T-helper 2 cell treated with Interferon-gamma antibody and Interleukin-4, amounts not matched to agents 100 ng/mL and 5 ng/mL, for 36 hours (primary cell): ENCODE measurements at regions not wholly inside any gene's neighbourhood (a gene's known extent, or its start where the extent isn't known, plus 50 kb on each side); places are given as distances from the start of the nearest gene placed in this dataset.
"Not testable (repeated sequence)": the region's sequence is repeated elsewhere in the genome, so short reads cannot be mapped to it uniquely, and the experiment has no call there.

Experiments used
- intact Hi-C: fragments of 100-400 bp; cut with micrococcal nuclease; formaldehyde crosslinking; loops from one replicate; pipeline ENCODE4 v1.15.1; 2023

DNA sequence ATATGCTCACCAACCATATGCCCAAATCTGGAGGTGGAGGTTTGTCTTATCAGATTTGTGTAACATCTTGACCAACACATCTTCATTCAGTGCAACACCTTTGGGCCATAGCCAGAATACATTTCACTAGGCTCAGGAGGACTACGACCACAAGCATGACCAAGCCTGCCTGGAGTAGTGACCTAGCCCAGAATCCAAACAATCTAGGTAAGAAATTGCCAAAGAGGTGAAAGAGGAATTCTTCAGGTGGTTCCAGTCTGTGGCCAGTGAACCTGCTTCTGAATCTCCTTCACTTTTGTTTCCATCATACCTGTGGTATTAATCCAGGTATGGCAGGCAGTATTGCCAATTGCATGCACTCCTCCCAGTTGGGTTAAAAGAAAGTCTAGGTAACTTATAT lies 112.8 kb upstream of the RAB18 start:
- intact Hi-C loops = no loop called here

DNA sequence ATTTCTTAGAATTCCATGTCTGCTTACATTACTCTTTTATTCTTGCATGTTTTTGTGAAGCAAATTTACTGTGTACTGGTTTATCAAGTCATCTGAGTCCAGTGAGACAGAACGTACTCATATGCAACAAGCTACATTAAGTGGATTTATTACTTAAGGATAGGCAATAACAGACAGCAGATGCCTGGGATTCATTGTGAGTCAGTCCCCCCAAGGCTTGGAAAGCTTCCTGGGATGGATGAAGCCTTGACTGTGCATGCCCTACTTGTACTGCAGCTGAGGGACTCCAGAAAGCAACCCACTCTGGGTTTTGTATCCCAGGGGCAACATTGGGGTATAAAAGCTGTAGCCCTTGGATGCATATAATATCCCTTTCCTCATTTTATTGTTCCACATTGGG lies 113.4 kb upstream of the RAB18 start:
- intact Hi-C loops = no loop called here

DNA sequence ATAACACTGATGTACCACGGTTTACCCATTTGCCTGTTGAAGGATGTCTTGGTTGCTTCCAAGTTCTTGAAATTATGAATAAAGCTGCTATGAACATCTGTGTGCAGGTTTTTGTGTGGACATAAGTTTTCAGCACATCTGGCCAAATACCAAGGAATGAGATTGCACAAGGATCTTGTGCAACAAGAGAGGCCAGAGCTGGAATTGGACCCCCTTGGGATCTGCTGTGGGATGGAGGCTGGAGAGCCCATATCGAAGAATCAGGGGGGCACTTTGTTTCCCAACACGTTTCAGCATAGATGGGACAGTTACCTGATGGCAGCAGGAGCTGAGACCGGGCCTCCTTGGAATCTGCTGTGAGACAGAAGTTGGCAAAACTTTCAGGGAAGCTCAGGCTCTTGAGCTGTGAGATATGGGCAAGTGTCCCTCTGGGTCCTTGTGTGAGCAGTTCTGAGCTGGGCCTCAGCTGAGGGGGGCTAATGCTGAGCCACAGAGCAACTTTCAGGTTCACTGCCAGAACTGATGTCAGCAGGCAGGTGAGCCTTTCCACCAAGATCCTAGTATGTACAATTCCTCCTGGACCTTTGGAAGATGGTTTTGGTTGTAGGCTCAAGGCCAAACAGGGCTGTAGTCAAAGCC lies 115.2 kb upstream of the RAB18 start:
- intact Hi-C loops = no loop called here

DNA sequence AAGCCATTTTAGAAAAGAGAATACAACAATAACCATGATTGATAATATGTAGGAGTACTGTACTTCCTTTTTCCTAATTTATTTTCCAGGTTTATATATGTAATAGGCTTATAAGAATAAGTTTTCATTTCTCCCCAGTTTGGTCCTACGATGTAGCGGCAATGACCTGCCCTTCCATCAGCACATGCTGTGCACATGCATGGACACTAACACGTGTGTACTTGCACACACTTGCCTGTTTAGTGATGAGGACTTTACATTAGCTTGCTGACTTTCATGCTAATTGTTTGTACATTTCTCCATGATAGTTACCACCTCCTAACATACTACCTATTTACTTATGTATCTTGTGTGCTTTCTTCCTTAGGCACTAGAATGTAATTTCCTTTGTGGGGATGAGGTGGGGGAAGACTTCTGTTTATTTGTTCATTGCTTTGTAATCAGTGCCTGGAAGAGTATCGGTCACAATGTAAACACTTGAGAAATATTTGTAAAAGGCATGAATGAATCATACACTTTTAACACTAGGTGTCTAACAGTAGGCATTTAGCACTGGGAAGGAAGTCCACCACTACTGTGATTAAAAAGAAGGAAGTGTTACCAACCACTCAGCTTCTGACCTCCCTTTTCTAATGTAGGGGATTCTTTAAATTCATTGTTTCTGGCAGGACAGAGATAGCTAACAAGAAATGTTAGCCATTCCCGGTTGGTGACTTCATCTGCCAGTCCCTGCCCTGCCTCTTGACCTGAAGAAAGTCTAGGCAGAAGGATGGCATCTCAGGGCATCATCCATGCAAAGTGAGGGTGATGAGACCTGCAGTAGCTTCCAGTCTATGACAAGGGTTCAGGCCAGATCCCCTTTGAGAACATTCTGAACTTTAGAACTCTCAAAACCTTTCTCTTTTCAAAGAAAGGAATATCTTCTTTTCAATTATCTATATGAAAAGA lies 120.2 kb upstream of the RAB18 start:
- intact Hi-C loops = no loop called here

DNA sequence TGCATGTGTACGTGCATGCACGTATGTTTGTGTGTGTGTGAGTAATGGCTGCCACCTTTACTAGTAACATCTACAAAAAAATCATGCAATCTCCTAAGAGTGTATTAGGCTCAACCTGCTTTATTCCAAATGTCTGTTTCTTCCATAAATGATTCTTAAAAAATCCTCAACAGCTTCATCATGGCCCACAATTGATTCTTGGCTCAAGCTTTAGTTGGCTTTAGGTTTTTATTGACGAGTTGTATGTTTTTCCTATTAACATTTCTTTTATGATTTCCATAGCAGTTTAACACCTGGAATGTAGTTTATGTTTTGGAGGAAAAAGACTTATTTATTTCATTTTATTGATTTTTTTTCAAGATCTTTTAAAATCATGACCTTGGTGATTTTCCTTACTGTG lies 121.9 kb upstream of the RAB18 start:
- intact Hi-C loops = no loop called here

DNA sequence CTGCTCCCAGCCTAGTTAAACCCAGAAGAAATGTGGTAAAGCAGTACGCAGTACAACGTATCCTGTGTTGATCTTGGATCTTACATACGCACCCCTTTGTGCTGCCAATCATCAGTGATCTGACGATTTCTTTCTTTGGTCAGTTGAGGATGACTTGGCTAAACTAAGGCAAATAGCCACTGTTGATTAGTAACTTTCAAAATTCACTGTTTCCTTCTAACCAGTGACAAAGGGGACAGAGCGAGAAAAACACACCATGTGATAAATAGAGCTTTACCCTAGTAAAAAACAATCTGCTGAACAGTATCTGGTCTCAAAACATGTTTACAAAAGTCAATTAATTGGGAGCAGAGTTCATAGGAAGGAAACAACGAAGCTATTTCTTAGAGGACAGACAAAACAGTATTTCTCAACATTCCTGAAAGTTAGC lies 123.2 kb upstream of the RAB18 start:
- intact Hi-C loops = no loop called here

DNA sequence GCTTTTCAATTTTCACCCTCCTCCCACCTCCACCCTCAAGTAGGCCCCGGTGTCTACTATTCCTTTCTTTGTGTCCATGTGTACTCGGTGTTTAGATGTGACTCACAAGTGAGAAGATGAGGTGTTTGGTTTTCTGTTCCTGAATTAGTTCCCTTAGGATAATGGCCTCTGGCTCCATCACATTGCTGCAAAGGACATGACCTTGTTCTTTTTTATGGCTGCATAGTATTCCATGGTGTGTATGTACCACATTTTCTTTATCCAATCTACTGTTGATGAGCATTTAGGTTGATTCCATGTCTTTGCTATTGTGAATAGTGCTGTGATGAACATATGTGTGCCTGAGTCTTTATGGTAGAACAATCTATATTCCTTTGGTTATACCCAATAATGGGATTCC lies 125.1 kb upstream of the RAB18 start:
- intact Hi-C loops = not testable (repeated sequence)

DNA sequence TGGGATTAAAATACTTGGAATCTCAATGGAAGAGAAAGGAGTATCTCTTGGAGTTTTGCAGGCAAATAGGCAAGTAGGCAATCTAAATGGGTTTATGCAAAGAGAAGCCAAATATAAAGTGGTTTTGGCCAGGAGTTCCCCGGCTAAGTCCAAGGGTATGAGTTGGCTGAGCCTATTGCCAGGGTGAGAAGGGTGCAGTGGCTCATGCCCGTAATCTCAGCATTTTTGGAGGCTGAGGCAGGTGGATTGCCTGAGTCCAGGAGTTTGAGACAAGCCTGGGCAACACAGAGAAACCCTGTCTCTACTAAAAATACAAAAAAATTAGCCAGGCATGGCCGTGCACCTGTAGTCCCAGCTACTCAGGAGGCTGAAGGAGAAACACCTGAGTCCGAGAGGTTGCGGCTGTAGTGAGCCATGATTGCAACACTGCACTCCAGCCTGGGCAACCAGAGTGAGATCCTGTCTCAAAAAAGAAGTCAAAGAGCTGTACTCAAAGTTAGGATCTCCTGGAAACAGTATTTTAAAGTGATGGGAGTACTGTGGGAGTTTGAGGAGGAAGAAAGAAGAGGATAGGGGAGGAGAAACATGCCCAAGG lies 130.4 kb upstream of the RAB18 start:
- intact Hi-C loops = no loop called here

DNA sequence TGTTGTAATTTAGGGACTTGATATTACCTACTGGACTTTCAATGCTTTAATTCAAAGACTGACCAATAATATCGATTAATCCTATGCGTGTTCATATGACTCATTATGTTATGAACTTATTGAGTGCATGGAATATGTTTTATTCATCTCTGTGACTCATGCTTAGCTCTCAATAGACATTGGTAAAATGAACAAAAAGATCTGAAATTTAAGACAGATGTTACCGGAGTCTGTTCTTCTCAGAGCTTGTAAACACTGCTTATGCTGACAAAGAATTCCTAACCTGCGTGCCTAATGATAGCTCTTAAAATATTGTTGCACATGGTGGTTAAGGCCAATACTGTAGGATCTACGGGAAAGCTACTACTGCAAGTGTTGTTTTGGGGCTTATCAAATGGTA lies 131.5 kb upstream of the ACBD5 start:
- intact Hi-C loops = no loop called here

DNA sequence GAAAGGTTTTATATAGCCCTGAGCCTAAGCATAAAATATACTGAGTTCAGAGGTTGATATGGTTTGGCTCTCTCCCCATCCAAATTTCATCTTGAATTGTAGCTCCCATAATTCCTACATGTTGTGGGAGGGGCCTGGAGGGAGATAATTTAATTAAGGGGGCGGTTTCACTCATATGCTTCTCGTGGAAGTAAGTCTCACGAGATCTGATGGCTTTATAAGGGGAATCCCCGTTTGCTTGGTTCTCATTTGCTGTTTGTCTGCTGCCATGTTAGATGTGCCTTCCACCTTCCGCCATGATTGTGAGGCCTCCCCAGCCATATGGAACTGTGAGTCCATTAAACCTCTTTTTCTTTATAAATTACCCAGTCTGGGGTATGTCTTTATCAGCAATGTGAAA lies 130.8 kb upstream of the ACBD5 start:
- intact Hi-C loops = loop anchor here (2.0 kb wide), 1 partner anchor 807 kb away; no protein-coding TSS in a partner anchor

DNA sequence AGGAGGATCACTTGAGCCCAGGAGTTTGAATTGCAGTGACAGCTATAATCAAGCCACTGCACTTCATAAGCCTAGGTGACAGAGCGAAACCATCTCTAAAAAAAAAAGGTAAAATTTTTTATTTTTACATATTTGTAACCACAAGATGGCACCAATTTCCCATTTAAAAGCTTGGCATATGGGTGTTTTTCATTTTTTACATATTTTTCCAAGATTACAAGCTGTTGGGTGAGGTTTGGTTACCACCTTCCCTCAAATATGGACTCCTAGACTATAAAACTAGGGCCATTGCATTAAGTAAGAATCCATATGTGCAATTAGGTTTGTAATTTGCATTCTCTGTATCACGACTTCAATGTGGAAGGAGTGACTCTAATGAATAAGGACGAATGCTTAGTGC lies 129.3 kb upstream of the ACBD5 start:
- intact Hi-C loops = loop anchor here (2.0 kb wide), 1 partner anchor 809 kb away; no protein-coding TSS in a partner anchor

DNA sequence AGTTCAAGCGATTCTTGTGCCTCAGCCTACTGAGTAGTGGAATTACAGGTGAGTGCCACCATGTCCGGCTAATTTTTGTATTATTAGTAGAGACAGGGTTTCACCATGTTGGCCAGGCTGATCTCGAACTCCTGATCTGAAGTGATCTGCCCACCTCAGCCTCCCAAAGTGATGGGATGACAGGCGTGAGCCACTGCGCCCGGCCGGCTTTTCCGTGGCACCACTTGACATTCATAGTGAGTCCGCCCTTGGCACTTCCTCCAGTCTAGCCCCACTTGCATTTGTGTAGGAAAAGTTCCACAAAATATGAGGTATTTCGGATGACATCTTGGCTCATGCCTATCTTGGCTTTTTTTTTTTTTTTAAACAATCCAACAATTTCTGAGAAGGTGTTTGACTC lies 128.1 kb upstream of the ACBD5 start:
- intact Hi-C loops = no loop called here

DNA sequence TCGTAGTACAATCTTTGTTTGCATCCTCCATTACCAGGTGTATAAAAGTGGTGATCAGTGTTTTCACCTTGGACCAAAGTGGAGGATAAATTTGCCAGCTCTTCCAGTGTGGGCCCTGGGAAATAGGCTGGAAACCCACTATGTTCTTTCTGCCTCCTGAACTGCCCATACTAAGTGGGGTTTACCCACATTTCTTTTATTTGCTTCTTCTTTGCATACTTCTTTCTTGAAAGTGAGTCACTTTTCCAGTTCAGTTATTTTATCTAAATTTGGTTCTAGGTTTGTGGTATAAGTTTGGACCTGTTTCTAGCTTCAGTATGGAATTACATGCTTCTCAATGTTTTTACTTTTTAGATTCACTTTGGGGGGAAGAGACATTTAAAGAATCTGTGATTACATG lies 126.2 kb upstream of the ACBD5 start:
- intact Hi-C loops = no loop called here

DNA sequence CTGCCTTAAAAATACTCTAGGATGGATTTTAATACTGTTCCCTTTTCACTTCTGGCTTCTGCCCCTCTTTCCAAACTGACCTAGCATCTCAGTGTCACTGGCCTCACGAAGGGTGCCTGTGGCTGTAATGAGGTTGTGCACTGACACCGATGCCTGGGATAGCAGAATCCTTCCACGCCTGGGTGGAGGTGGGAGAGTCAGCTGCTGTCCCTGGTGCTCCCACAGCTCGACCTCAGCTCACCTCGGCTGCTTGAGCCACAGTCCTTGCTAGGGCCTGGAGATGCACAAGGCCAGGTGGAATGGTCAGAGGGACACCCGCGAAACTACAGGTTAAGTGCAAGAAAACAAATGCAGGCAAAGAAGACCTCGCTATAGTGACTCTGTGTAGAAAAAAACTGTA lies 123.4 kb upstream of the ACBD5 start:
- intact Hi-C loops = loop anchor here (5.0 kb wide), 2 partner anchors 122 to 352 kb away; partner anchors contain the start of gene ACBD5

DNA sequence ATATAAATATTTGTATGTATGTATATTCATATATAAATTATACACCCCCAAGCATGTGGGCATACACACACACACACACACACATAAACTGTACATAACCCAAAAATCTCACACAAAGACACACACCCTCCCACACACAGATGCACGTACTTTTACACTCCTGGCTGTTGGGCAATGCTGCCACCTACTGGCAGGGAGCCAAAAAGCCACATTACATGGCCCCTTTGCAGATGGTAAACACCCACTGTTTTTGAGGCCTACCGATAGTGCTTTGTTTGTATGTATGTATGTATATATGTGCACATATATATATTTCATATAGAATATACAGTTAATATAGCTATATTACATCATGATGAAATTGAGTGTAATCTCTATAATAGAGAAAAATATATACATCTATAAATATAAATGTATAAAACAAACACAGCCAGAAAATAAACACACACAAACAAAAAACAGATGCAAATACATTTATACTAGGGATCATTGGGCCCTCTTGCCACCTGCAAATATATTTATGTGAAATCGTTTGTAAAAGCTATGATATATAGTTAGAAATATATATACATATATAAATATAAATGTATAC lies 120.1 kb upstream of the ACBD5 start:
- intact Hi-C loops = loop anchor here (1.0 to 5.0 kb wide), 4 partner anchors 118 to 469 kb away; partner anchors contain the start of gene ACBD5

DNA sequence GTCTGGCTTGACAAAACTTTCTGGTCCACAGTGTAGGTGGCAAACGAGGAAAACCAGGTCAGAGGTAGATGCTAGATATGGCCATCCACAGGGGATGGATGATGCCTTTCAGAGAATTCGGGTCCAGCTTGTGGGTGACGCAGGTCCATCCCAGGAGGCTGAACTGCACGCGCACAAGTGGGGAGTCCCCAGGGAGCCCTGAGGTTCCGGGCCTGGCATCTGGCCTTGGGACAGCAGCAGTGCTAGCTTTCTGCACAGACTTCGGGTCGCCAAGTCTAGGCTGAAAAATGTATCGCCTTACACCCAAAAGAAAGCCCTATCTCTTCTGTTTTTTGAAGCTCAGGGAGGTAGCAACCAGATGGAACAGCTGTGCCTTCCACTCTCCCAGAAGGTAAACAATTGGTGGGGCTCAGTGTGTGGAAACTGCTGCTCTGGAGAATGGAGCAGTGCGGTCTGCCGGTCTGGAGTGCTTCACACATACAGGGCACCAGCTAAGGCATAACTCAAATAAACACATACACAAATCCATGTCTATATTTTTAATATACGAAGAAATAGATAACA lies 119.3 kb upstream of the ACBD5 start:
- intact Hi-C loops = loop anchor here (1.0 to 5.0 kb wide), 4 partner anchors 118 to 469 kb away; partner anchors contain the start of gene ACBD5

DNA sequence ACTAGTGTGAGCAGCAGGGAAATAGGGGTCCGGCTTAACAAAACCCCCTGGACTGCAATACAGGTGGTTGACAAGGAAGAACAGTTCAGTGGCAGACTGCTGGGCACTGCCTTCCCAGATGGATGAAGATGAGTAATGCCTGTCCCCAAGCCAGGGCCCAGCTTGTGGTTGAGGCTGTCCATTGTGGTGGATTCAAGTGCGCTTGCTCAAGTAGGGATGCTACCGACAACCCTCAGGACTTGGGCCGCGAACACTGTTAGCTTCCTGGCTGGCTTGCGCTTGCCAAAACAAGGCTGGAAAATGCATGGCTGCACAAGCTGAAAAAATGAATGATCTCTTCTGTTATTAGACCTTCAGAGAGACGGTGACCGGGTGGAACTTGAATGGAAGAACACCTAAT lies 116.1 kb upstream of the ACBD5 start:
- intact Hi-C loops = no loop called here

DNA sequence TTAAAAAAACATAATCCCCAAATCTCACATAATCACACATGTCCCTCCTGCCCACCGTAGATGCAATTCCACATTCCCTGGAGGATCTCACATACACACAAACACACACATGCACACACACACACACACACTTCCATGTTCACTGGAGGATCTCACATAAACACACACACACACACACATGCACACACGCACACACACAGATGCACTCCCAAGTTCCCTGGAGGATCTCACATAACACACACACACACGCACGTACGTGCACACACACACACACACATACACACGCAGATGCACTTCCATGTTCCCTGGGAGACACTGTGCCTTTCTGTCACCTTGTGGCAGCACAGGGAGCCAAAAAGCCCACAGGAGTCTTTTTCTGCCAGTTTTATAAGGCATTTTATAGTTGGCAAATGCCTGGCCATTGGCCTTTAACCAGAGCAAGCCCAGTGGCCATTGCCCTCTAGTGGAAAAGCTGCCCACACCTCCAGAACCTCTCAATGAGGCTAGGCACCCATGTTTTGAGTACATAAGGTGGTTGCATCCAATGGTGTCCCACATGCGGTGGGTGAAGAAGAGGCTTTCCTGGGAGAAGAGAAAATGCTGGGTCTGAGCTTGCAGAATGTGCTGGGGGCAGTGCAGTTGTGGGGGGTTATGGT lies 115.4 kb upstream of the ACBD5 start:
- intact Hi-C loops = no loop called here

DNA sequence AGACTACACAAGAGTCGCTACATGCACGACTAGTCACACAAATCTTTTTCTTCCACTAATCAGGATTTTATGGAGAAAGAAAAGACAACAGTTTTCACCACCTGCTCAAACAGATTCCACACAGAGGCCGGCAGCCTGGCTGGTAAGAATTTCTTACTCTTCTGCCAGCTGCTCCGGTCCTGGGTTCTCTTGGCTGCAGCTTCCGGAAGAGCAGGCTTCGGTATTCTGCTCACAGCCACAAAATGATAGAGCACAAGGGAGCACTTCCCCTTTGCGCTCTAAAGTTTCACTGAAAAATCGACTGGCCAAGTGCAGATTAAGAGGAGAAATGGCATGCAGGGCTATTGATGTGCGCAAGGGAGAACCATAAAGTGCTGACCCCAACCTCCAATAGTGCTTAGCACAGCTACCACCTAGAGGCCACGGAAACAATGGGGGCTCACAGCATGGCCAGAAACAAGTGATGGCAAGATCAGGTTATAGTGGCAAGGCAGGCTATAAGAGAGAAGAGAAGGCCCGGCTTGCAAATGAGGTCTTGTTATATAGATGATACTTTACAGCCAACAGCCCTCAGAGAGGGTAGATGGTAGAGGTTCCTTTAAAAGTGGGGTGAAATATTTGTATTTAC lies 114.2 kb upstream of the ACBD5 start:
- intact Hi-C loops = not testable (repeated sequence)

DNA sequence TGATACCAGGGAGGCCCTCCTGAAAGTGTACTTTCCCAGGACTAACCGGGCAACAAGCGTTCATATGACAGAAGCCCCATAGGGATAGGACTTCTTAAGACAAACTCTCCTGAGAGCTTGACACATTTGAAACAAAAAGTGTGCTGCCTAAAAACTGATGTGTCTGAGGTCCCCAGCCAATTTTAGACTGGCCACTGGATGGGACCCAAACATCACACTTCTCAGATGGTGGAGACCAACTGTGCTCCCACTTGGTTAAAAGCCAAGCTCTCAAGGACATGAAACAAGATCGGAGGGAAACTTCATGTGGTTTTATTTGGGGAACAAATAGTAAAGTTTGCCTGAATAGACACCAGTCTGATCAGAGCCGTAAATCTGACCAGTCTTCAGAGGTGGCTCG lies 113.5 kb upstream of the ACBD5 start:
- intact Hi-C loops = not testable (repeated sequence)
